Trophoblast cell (in vitro differentiated cells and primary cell): ENCODE measurements at regions not wholly inside any gene's neighbourhood (a gene's known extent, or its start where the extent isn't known, plus 50 kb on each side); places are given as distances from the start of the nearest gene placed in this dataset.

Experiments
- DNase-seq, 2 donors: peaks; one replicate each; pipeline ENCODE4 v3.0.0-alpha.2; 2016
- H2AFZ ChIP-seq: 2 replicates; pipeline ENCODE4 v1.6.1; 2013; ENCODE audit warnings: low read length, moderate library complexity, mild to moderate bottlenecking; ENCODE audit not compliant: insufficient read depth, poor library complexity
- H2AK5ac ChIP-seq: 2 replicates; pipeline ENCODE4 v1.6.1; 2013; ENCODE audit warnings: mild to moderate bottlenecking, low read length
- H2BK120ac ChIP-seq: 2 replicates; pipeline ENCODE4 v1.6.1; 2013; ENCODE audit warnings: low read length, mild to moderate bottlenecking, moderate library complexity; ENCODE audit not compliant: insufficient read depth, poor library complexity
- H2BK12ac ChIP-seq: 2 replicates; pipeline ENCODE4 v1.6.1; 2013; ENCODE audit warnings: mild to moderate bottlenecking, low read length, moderate library complexity
- H2BK5ac ChIP-seq: 2 replicates; pipeline ENCODE4 v1.6.1; 2013; ENCODE audit warnings: low read length, low read depth, moderate library complexity, mild to moderate bottlenecking; ENCODE audit not compliant: poor library complexity
- H3K14ac ChIP-seq: 2 replicates; pipeline ENCODE4 v1.6.1; 2013; ENCODE audit warnings: mild to moderate bottlenecking, low read length
- H3K18ac ChIP-seq: 2 replicates; pipeline ENCODE4 v1.6.1; 2013; ENCODE audit warnings: mild to moderate bottlenecking, low read length
- H3K23ac ChIP-seq: 2 replicates; pipeline ENCODE4 v1.6.1; 2013; ENCODE audit warnings: low read length
- H3K27ac ChIP-seq: 2 replicates; pipeline ENCODE4 v1.5.1; 2013; ENCODE audit warnings: low read depth, mild to moderate bottlenecking, inconsistent platforms, low read length, moderate library complexity
- H3K27me3 ChIP-seq: 2 replicates; pipeline ENCODE4 v1.6.1; 2013; ENCODE audit warnings: inconsistent platforms, mild to moderate bottlenecking, low read length, moderate library complexity; ENCODE audit not compliant: insufficient read depth
- H3K36me3 ChIP-seq, 2 experiments: 1 replicate in 1 of 2; 2 replicates in 1 of 2; pipeline ENCODE4 v1.6.1; 2013; ENCODE audit warnings: low read length in 2 of 2, mild to moderate bottlenecking in 2 of 2, moderate library complexity in 1 of 2; ENCODE audit not compliant: insufficient read depth in 2 of 2, control insufficient read depth in 1 of 2
- H3K4ac ChIP-seq: 2 replicates; pipeline ENCODE4 v1.6.1; 2013; ENCODE audit warnings: low read depth, mild to moderate bottlenecking, low read length, moderate library complexity
- H3K4me1 ChIP-seq, 2 experiments: 1 replicate in 1 of 2; 2 replicates in 1 of 2; pipeline ENCODE4 v1.6.1; 2013; ENCODE audit warnings: low read length in 2 of 2, mild to moderate bottlenecking in 2 of 2, moderate library complexity in 1 of 2; ENCODE audit not compliant: insufficient read depth in 2 of 2, control insufficient read depth in 1 of 2
- H3K4me2 ChIP-seq: 2 replicates; pipeline ENCODE4 v1.6.1; 2013; ENCODE audit warnings: inconsistent platforms, mild to moderate bottlenecking, low read length, moderate library complexity
- H3K4me3 ChIP-seq: 2 replicates; pipeline ENCODE4 v1.5.1; 2013; ENCODE audit warnings: mild to moderate bottlenecking, low read depth, low read length, inconsistent platforms
- H3K79me1 ChIP-seq: one replicate; pipeline ENCODE4 v1.6.1; 2013; ENCODE audit warnings: low read length
- H3K79me2 ChIP-seq: 2 replicates; pipeline ENCODE4 v1.6.1; 2013; ENCODE audit warnings: low read length, mild to moderate bottlenecking; ENCODE audit not compliant: control insufficient read depth, insufficient read depth, poor library complexity
- H3K9ac ChIP-seq: 2 replicates; pipeline ENCODE4 v1.6.1; 2013; ENCODE audit warnings: mild to moderate bottlenecking, low read length
- H3K9me3 ChIP-seq: 2 replicates; pipeline ENCODE4 v1.6.1; 2013; ENCODE audit warnings: low read depth, mild to moderate bottlenecking, control low read depth, inconsistent platforms, low read length; ENCODE audit not compliant: insufficient read depth
- H4K12ac ChIP-seq: 2 replicates; pipeline ENCODE4 v1.6.1; 2013; ENCODE audit warnings: low read depth, mild to moderate bottlenecking, low read length, moderate library complexity
- H4K8ac ChIP-seq: 2 replicates; pipeline ENCODE4 v1.6.1; 2013; ENCODE audit warnings: low read depth, mild to moderate bottlenecking, low read length, moderate library complexity
- H4K91ac ChIP-seq: one replicate; pipeline ENCODE4 v1.6.1; 2013; ENCODE audit warnings: low read depth, mild to moderate bottlenecking, low read length, moderate library complexity
- WGBS: extraction: QIAGEN DNeasy Blood & Tissue Kit; methylation state at CpG from one replicate; pipeline ENCODE4 v1.1.7; 2013; ENCODE audit warnings: missing lambda C conversion rate; ENCODE audit not compliant: insufficient read length, insufficient coverage; ENCODE audit errors: extremely low coverage; 5-methylcytosine and 5-hydroxymethylcytosine counted together

DNA sequence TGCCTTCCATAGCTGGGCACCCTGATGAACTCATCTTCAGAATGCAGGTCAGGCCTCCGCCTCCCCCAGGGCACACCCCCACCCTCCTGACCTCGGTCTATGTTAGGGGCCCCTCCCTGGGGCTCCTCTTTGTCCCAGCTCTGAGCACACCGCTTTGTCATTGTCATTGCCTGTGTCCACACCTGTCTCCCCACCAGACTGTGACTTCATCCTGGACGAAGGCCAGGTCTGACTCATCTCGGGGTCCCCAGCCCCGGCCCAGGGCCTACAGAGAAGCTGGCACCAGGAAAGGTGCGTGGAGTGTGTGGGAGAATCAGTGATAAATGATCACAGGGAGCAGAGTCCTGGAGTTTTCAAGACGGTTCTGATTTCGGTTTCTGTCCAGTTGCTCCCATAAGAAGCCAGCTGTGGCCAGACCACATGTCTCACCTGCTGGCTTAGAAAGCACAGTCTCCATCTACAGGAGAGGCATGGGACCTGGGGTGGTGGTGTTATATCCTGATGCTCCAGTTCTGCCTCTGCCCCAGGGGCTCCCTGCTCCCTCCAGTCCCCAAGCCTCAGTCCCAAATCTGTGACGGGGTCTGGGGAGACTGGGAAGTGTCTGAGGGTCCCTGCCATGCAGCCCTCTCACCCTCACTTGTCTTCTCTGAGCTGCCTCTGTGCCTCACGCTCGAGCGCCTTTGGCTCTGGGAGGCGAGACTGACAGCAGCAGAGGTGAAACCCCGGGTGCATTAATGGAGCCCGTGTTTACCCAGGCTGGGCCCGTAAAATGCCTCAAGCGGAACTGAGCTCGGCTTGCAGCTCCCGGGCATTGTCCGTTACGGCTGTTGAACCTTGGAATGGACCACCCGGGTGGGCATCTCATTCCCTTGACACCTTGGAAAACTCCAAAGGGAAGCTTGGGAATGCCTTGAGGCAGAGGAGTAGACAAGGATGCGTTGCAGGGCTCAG, 85.5 kb upstream of the WNT11 start:
- no peak overlapping the region for H2BK5ac ChIP-seq
- no peak overlapping the region for H4K8ac ChIP-seq
- H2BK120ac ChIP-seq = no peak overlapping the region
- H2BK12ac ChIP-seq = no peak overlapping the region
- no peaks in the 10 kb centered on the region for H3K27me3 ChIP-seq
- no peak overlapping the region for H4K91ac ChIP-seq
- no peak overlapping the region for H3K4me3 ChIP-seq
- H2AK5ac ChIP-seq = no peak overlapping the region
- H3K9me3 ChIP-seq = peaks cover 3% of the 10 kb centered on the region
- no peak overlapping the region for H3K4ac ChIP-seq
- H3K9ac ChIP-seq = peak overlapping the region; percentile 19
- H3K79me1 ChIP-seq = no peaks in the 10 kb centered on the region
- H3K4me1 ChIP-seq = peaks cover 0 to 6% of the 10 kb centered on the region in 2 experiments
- no peak for DNase-seq
- H3K14ac ChIP-seq = no peak overlapping the region
- H3K36me3 ChIP-seq = no peaks in the 10 kb centered on the region
- H4K12ac ChIP-seq = no peak overlapping the region
- no peak overlapping the region for H3K27ac ChIP-seq
- H2AFZ ChIP-seq = no peak overlapping the region
- no peak overlapping the region for H3K4me2 ChIP-seq
- no peak overlapping the region for H3K23ac ChIP-seq
- no peak overlapping the region for H3K18ac ChIP-seq
- H3K79me2 ChIP-seq = no peaks in the 10 kb centered on the region
- WGBS = no CpG with 5 or more reads among the region's 24 CpGs

- DNase-seq = no peak
- Histone ChIP-seq H3K27ac (no peak overlapping the region), H4K12ac (no peak overlapping the region), H2AK5ac (no peak overlapping the region), H3K23ac (no peak overlapping the region), H3K79me1 (no peaks in the 10 kb centered on the region), H3K14ac (no peak overlapping the region), H3K4me1 (peaks cover 10 to 17% of the 10 kb centered on the region in 2 experiments), H3K4ac (no peak overlapping the region), H3K18ac (no peak overlapping the region), H3K4me2 (no peak overlapping the region), H4K91ac (no peak overlapping the region), H4K8ac (no peak overlapping the region), H3K27me3 (no peaks in the 10 kb centered on the region), H3K4me3 (no peak overlapping the region), H2BK5ac (no peak overlapping the region), H3K9ac (no peak overlapping the region), H3K79me2 (no peaks in the 10 kb centered on the region), H3K36me3 (no peaks in the 10 kb centered on the region), H2AFZ (no peak overlapping the region), H2BK120ac (no peak overlapping the region), H3K9me3 (no peaks in the 10 kb centered on the region), H2BK12ac (no peak overlapping the region)
- WGBS = no CpG with 5 or more reads among the region's 21 CpGs
Observed at GRCh38 chr11:76288166-76288980, 82.1 kb upstream of the WNT11 start.

DNA sequence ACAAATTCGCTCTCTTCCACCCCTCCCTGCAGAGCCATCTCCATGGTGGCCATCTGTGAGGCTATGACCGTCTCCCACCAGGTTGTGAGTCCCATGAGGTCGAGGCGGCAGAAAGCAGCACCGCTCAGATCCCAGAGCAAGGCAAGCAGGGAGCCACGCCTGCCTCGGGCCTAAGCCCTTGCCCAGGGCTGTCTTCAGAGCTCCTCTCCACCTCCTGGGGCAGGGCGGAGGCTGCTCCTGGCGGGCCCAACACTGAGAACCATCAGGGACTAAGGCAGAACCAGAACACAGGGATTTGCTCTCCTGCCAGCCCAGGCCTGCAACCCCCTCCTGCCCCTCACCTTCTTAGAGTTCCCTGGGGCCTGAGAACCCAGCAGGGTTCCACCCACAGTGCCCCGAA, 80.9 kb upstream of the WNT11 start:
- Histone ChIP-seq H2AFZ (no peak overlapping the region), H2BK120ac (no peak overlapping the region), H3K9ac (no peak overlapping the region), H3K27me3 (no peaks in the 10 kb centered on the region), H3K4me3 (no peak overlapping the region), H2AK5ac (no peak overlapping the region), H3K27ac (no peak overlapping the region), H3K18ac (no peak overlapping the region), H2BK12ac (no peak overlapping the region), H3K4me1 (peaks cover 10 to 17% of the 10 kb centered on the region in 2 experiments), H3K79me2 (no peaks in the 10 kb centered on the region), H3K79me1 (no peaks in the 10 kb centered on the region), H4K91ac (no peak overlapping the region), H3K4me2 (no peak overlapping the region), H3K23ac (no peak overlapping the region), H3K4ac (no peak overlapping the region), H4K8ac (no peak overlapping the region), H4K12ac (no peak overlapping the region), H3K9me3 (no peaks in the 10 kb centered on the region), H3K14ac (no peak overlapping the region), H2BK5ac (no peak overlapping the region), H3K36me3 (no peaks in the 10 kb centered on the region)
- no peak for DNase-seq
- no CpG with 5 or more reads among the region's 10 CpGs for WGBS

DNA sequence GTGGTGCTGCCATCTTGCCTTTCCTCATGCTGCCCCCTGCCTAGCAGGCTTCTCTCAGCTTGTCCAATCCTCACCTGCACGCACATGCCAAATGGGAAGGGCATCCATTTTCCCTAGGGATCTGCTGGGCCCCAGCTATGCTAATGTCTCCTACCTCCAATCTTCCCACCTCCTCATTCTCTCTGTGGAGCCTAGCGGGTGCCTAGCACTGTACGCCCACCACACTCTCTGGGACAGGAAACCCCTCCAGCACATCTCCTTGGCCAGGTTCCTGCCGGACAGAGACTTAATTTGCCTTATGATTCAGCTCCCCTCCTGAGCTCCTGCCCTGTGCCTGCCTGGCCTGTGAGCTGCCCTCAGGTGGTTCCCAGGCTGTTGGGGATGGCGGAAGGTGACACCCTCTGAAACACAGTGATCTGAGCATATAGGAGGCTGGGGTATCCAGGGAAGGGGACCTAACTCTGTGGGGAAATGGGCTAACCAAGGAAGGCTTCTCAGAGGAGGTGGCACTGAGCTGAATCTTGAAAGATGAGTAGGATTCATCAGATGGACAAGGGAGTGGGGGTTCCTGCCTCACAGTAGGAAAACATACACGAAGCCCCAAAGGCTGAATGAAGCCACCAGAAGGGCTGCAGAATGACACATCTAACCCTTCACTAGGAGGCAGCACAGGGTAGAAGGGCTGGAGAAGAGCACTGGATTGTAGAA, 79.2 kb upstream of the WNT11 start:
- no CpG with 5 or more reads among the region's 6 CpGs for WGBS
- Histone ChIP-seq H3K9ac (no peak overlapping the region), H3K4me2 (no peak overlapping the region), H2AFZ (no peak overlapping the region), H3K79me2 (no peaks in the 10 kb centered on the region), H3K9me3 (no peaks in the 10 kb centered on the region), H3K14ac (no peak overlapping the region), H3K36me3 (no peaks in the 10 kb centered on the region), H4K12ac (no peak overlapping the region), H2BK120ac (no peak overlapping the region), H2BK5ac (no peak overlapping the region), H2BK12ac (no peak overlapping the region), H3K4me1 (peaks cover 10 to 17% of the 10 kb centered on the region in 2 experiments), H3K4me3 (no peak overlapping the region), H3K27me3 (no peaks in the 10 kb centered on the region), H3K23ac (no peak overlapping the region), H2AK5ac (no peak overlapping the region), H4K91ac (no peak overlapping the region), H3K18ac (no peak overlapping the region), H3K79me1 (no peaks in the 10 kb centered on the region), H3K27ac (no peak overlapping the region), H3K4ac (no peak overlapping the region), H4K8ac (no peak overlapping the region)
- DNase-seq = no peak
